SH-SY5Y (cell line): ENCODE measurements at regions not wholly inside any gene's neighbourhood (a gene's known extent, or its start where the extent isn't known, plus 50 kb on each side); places are given as distances from the start of the nearest gene placed in this dataset.

Experiments used
- GATA2 ChIP-seq: IDR thresholded peaks from 2 replicates; pipeline ENCODE4 v1.6.1; 2011; ENCODE audit warnings: mild to moderate bottlenecking, low read depth, low read length
- GATA3 ChIP-seq: IDR thresholded peaks from 2 replicates; pipeline ENCODE4 v1.6.1; 2011; ENCODE audit warnings: low read depth, mild to moderate bottlenecking, low read length, moderate library complexity

- TF ChIP-seq GATA2 (no peak), GATA3 (no peak)
Observed at GRCh38 chr2:56671973-56672569, 488.3 kb downstream of the CCDC85A start.
